MM.1S (cell line): ENCODE measurements at regions not wholly inside any gene's neighbourhood (a gene's known extent, or its start where the extent isn't known, plus 50 kb on each side); places are given as distances from the start of the nearest gene placed in this dataset.

Experiments
- EZH2 ChIP-seq: fragments of 300-600 bp; sonication (generic); optimal IDR thresholded peaks from 2 replicates; pipeline ENCODE3; 2017; ENCODE audit warnings: low read depth, mild to moderate bottlenecking, antibody characterized with exemption, low read length, mixed read lengths
- EZH2phosphoT487 ChIP-seq: fragments of 300-600 bp; sonication (generic); IDR thresholded peaks from 2 replicates; pipeline ENCODE4 v1.6.1; 2018; ENCODE audit warnings: antibody characterized with exemption, low read length
- TF ChIP-seq, protein P1 (sequence below): fragments of 300-600 bp; sonication (generic); IDR thresholded peaks from 2 replicates; pipeline ENCODE4 v1.5.1; 2016; ENCODE audit warnings: antibody characterized with exemption, low read length, mixed read lengths

DNA sequence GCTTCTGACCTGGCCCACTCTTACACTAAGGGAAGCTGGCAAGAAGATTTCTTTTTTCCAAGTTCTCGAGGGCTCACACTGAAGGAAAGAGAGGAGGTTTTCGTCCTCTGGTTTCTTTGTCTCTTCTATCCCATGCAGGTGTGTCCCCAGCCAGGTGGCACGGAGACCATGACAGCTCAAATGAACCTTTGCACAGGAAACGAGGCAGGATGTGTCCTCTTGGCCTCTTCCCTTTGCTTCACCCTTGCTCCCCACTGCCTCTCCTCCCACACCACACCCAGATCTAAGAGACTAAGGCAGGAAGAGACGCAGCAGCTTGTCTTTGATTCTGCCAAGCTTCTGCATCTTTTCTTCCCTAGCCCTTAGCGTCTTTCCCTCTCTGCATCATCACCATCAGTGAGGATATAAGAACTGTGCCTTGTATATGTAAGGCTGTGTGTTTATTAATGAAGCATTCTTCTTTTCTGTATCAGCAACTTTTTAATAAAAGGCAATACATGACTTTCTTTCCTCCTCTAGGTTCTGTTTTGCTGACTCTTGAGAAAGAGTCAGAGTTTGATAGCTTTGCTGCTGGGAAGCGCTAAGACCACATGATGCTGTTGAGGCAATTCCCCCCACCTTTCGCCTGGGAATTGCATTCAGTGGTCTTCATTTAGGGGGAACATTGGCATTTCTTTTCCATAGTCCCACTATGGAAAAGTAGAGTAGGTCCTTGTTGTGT is 56.0 kb upstream of the PARVA start:
- TF ChIP-seq, protein P1, sequence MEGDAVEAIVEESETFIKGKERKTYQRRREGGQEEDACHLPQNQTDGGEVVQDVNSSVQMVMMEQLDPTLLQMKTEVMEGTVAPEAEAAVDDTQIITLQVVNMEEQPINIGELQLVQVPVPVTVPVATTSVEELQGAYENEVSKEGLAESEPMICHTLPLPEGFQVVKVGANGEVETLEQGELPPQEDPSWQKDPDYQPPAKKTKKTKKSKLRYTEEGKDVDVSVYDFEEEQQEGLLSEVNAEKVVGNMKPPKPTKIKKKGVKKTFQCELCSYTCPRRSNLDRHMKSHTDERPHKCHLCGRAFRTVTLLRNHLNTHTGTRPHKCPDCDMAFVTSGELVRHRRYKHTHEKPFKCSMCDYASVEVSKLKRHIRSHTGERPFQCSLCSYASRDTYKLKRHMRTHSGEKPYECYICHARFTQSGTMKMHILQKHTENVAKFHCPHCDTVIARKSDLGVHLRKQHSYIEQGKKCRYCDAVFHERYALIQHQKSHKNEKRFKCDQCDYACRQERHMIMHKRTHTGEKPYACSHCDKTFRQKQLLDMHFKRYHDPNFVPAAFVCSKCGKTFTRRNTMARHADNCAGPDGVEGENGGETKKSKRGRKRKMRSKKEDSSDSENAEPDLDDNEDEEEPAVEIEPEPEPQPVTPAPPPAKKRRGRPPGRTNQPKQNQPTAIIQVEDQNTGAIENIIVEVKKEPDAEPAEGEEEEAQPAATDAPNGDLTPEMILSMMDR = no peak
- no peak for TF ChIP-seq EZH2
- TF ChIP-seq EZH2phosphoT487 = no peak
